T47D (cell line): ENCODE measurements at regions not wholly inside any gene's neighbourhood (a gene's known extent, or its start where the extent isn't known, plus 50 kb on each side); places are given as distances from the start of the nearest gene placed in this dataset.

ENCODE experiments used
- DNase-seq, 2 experiments: peaks; one replicate each; pipeline versions ENCODE4 v3.0.0 to v3.0.0-alpha.2; 2011 to 2012; ENCODE audit warnings: low read depth in 1 of 2, low spot score in 1 of 2
- JUND ChIP-seq: IDR thresholded peaks from 2 replicates; pipeline ENCODE4 v1.6.1; 2012; ENCODE audit warnings: low read depth
- in situ Hi-C: cut with HindIII; loops from 2 replicates; pipeline ENCODE4 v1.10.0; 2016; ENCODE audit warnings: low sequenced_read_pairs, low pct_unique_long_range_greater_than_20kb

GRCh38 chr7:130918129-130919052 is 184.4 kb upstream of the KLF14 start:
- DNase-seq, result no peak
- in situ Hi-C loops, result no loop called here
- TF ChIP-seq JUND, result no peak

- in situ Hi-C loops, result no loop called here
- no peak for TF ChIP-seq JUND
- no peak for DNase-seq
These were observed 185.5 kb upstream of the KLF14 start for GRCh38 chr7:130919316-130920103.

GRCh38 chr7:130920122-130920521 is 186.1 kb upstream of the KLF14 start:
- in situ Hi-C loops, result no loop called here
- no peak for DNase-seq
- no peak for TF ChIP-seq JUND

- TF ChIP-seq JUND, result no peak
These were observed 187.6 kb upstream of the KLF14 start for GRCh38 chr7:130921391-130922180.

GRCh38 chr7:130922206-130923112 is 188.5 kb upstream of the KLF14 start:
- no peak for TF ChIP-seq JUND
- in situ Hi-C loops, result no loop called here
- DNase-seq, result no peak

More at GRCh38 chr7:130921391-130922180, 187.6 kb upstream of the KLF14 start:
- in situ Hi-C loops, result no loop called here
- no peak for DNase-seq

GRCh38 chr7:130923365-130923764 is 189.4 kb upstream of the KLF14 start:
- no peak for DNase-seq
- in situ Hi-C loops, result no loop called here
- TF ChIP-seq JUND, result no peak

GRCh38 chr7:130923930-130924329 is 189.9 kb upstream of the KLF14 start:
- no peak for DNase-seq
- TF ChIP-seq JUND, result no peak
- in situ Hi-C loops, result no loop called here

GRCh38 chr7:130925136-130925794 is 191.3 kb upstream of the KLF14 start:
- in situ Hi-C loops, result no loop called here
- no peak for TF ChIP-seq JUND
- no peak for DNase-seq

- no peak for DNase-seq
- in situ Hi-C loops, result no loop called here
- TF ChIP-seq JUND, result no peak
These were observed 192.1 kb upstream of the KLF14 start for GRCh38 chr7:130926001-130926691.

GRCh38 chr7:130927062-130927461 is 193.1 kb upstream of the KLF14 start:
- in situ Hi-C loops, result no loop called here
- no peak for TF ChIP-seq JUND
- DNase-seq, result no peak

- in situ Hi-C loops, result no loop called here
- TF ChIP-seq JUND, result no peak
- DNase-seq, result no peak
These were observed 193.6 kb upstream of the KLF14 start for GRCh38 chr7:130927564-130927963.
